Common myeloid progenitor, CD34-positive (primary cell): ENCODE measurements at regions not wholly inside any gene's neighbourhood (a gene's known extent, or its start where the extent isn't known, plus 50 kb on each side); places are given as distances from the start of the nearest gene placed in this dataset.

Experiments used
- CTCF ChIA-PET: fragments of 350-600 bp; sonication (Branson Sonifier 250); formaldehyde crosslinking; loops from one replicate; lab custom pipeline; 2021; ENCODE audit warnings: antibody characterized with exemption; lab: Charles Lee
- POLR2A ChIA-PET: fragments of 350-600 bp; sonication (Branson Sonifier 250); formaldehyde crosslinking; loops from one replicate; lab custom pipeline; 2021; ENCODE audit warnings: antibody characterized with exemption; lab: Charles Lee
- DNase-seq, 3 donors: peaks; one replicate each; pipeline versions ENCODE4 v3.0.0 to v3.0.0-alpha.2; 2013
- H3K27ac ChIP-seq, 2 experiments: 1 replicate in 1 of 2; 2 replicates in 1 of 2; pipeline ENCODE4 v1.7.0; 2013; ENCODE audit warnings: inconsistent platforms in 2 of 2, low read length in 2 of 2, mild to moderate bottlenecking in 2 of 2, low read depth in 1 of 2, moderate library complexity in 1 of 2; ENCODE audit not compliant: severe bottlenecking in 2 of 2, insufficient read depth in 1 of 2, poor library complexity in 1 of 2
- H3K27me3 ChIP-seq, 5 experiments: replicated peaks in 2 of 5; 1 replicate in 3 of 5; 2 replicates in 2 of 5; pipeline versions ENCODE4 v1.6.1 to v1.7.0; 2013; ENCODE audit warnings: low read length in 4 of 5, mild to moderate bottlenecking in 2 of 5, moderate library complexity in 2 of 5, inconsistent platforms in 1 of 5; ENCODE audit not compliant: insufficient read depth in 5 of 5, control insufficient read depth in 4 of 5
- H3K36me3 ChIP-seq, 4 experiments: 1 replicate in 2 of 4; 2 replicates in 2 of 4; pipeline versions ENCODE4 v1.6.1 to v1.7.0; 2013; ENCODE audit warnings: low read length in 3 of 4, control low read depth in 1 of 4, mild to moderate bottlenecking in 1 of 4; ENCODE audit not compliant: control insufficient read depth in 4 of 4, insufficient read depth in 4 of 4
- H3K4me1 ChIP-seq, 4 experiments: 1 replicate in 3 of 4; 2 replicates in 1 of 4; pipeline versions ENCODE4 v1.6.1 to v1.7.1; 2013; ENCODE audit warnings: low read length in 3 of 4, mild to moderate bottlenecking in 3 of 4, control low read depth in 1 of 4, inconsistent platforms in 1 of 4, moderate library complexity in 1 of 4; ENCODE audit not compliant: control insufficient read depth in 4 of 4, insufficient read depth in 4 of 4; ENCODE audit errors: control extremely low read depth in 1 of 4
- H3K4me3 ChIP-seq, 7 experiments: 1 replicate in 4 of 7; 2 replicates in 3 of 7; pipeline versions ENCODE4 v1.5.1 to v1.7.0; 2013; ENCODE audit warnings: mild to moderate bottlenecking in 7 of 7, low read length in 6 of 7, moderate library complexity in 6 of 7, inconsistent platforms in 2 of 7, low read depth in 2 of 7, control low read depth in 1 of 7; ENCODE audit not compliant: insufficient read depth in 4 of 7, control insufficient read depth in 1 of 7; ENCODE audit errors: extremely low read depth in 1 of 7
- H3K9me3 ChIP-seq, 5 experiments: 1 replicate in 4 of 5; 2 replicates in 1 of 5; pipeline versions ENCODE4 v1.6.1 to v1.7.1; 2013; ENCODE audit warnings: low read length in 4 of 5, mild to moderate bottlenecking in 2 of 5, inconsistent platforms in 1 of 5, low read depth in 1 of 5, moderate library complexity in 1 of 5; ENCODE audit not compliant: control insufficient read depth in 4 of 5, insufficient read depth in 2 of 5; ENCODE audit errors: control extremely low read depth in 1 of 5
- WGBS: methylation state at CpG from one replicate; pipeline ENCODE4 v1.1.5; 2013; ENCODE audit not compliant: insufficient coverage; 5-methylcytosine and 5-hydroxymethylcytosine counted together

DNA sequence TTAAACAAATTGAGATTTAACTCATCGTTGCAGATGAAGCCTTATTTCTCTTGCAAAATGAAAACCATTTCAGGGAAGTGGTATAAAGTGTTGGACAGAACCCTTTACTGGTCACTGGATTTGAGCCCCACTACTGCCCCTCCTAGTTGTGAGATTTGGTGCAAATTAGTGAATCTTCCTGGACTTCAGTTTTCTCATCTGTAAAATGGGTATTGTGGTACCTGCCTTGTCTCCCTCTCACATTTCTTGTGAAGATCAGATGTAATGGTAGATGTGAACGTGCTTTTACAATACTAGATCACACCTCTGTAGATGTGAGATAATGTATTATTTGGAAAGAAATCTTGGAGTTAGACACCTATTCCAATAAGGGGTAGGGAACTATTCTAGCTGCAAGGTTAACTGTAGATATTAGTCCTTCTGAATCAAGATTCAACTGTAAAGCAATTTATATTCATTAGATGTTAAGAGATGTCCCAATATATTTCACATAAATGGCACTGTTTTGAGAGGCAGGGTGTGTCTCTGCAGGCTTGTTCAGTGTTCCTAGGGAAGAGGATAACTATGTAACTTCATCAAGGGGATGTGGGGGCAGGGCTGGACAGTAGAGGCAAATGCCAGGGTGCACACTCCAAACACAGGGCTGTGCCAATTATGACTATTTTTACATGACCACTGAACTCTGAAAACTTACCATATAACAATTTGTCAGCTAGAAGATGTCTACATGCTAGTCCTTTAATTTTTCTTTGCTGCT is 112.4 kb upstream of the PFN2 start:
- CTCF ChIA-PET = no interaction called here
- no peaks in the 10 kb centered on the region for H3K4me1 ChIP-seq
- H3K27ac ChIP-seq = no peak overlapping the region
- no peak overlapping the region for H3K4me3 ChIP-seq
- POLR2A ChIA-PET = no interaction called here
- H3K9me3 ChIP-seq = peaks cover 0 to 3% (median 0%) of the 10 kb centered on the region in 5 experiments
- WGBS = no CpG with 5 or more reads among the region's 2 CpGs
- H3K27me3 ChIP-seq = no peaks in the 10 kb centered on the region
- no peaks in the 10 kb centered on the region for H3K36me3 ChIP-seq
- DNase-seq = no peak

DNA sequence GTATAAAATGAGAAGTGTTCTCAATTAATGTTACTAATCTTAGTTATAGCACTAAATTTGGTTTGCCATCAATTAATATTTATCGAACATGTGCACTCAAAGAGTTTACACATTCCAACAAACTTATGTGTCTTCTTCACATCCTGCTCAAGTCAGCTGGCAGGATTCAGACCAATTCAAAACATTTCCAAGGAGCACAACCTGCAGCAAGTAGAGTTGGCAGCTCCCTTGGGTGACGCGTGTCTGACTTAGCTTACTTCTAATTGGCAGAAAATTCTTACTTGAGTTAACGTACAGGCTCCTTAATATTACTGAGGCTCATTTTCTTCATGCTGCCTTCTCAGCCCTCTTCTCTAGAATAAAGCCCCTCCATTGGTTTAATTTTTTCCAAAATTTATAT is 110.4 kb upstream of the PFN2 start:
- Histone ChIP-seq H3K27ac (no peak overlapping the region), H3K27me3 (no peaks in the 10 kb centered on the region), H3K4me3 (no peak overlapping the region), H3K36me3 (no peaks in the 10 kb centered on the region), H3K4me1 (no peaks in the 10 kb centered on the region), H3K9me3 (peaks cover 0 to 5% (median 5%) of the 10 kb centered on the region in 5 experiments)
- 93% methylated on average over 3 of the region's 4 CpGs for WGBS
- POLR2A ChIA-PET = no interaction called here
- CTCF ChIA-PET = no interaction called here
- DNase-seq = no peak

DNA sequence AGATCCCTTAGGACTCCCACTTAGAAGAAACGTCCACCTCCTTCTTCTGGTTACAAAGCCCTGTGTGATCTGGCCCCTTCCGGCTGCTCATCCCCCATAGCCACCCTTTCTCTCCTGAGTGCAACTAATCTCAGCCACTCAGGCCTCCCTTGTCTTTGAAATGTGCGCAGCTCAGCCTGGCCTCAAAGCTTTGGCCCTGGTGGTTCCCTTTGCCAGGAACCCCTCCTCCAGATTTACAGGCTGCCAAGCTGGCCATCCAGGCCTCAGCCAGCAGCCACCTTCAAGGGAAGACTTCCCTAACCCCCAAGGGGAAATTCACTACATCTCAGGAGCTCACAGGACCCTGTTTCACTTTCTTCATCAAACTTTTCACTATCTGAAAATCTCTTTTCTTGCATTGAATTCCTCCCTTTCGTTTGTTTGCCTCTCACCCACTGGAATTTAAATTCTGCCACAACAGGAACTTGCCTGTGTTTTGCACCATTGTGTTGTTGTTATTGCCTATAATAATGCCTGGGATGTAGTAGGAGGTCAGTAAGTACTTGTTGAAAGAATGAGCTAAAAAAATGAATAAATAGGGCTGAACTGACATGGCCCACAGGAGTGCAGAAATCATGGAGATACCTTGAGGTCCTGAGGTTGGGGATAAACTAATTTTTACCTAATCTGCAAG is 109.5 kb upstream of the PFN2 start:
- no peaks in the 10 kb centered on the region for H3K4me1 ChIP-seq
- POLR2A ChIA-PET = no interaction called here
- no peaks in the 10 kb centered on the region for H3K36me3 ChIP-seq
- no peaks in the 10 kb centered on the region for H3K27me3 ChIP-seq
- no peak overlapping the region for H3K27ac ChIP-seq
- DNase-seq = no peak
- H3K4me3 ChIP-seq = no peak overlapping the region
- peaks cover 0 to 6% (median 5%) of the 10 kb centered on the region in 5 experiments for H3K9me3 ChIP-seq
- CTCF ChIA-PET = no interaction called here
- 77% methylated on average over 3 of the region's 4 CpGs for WGBS

DNA sequence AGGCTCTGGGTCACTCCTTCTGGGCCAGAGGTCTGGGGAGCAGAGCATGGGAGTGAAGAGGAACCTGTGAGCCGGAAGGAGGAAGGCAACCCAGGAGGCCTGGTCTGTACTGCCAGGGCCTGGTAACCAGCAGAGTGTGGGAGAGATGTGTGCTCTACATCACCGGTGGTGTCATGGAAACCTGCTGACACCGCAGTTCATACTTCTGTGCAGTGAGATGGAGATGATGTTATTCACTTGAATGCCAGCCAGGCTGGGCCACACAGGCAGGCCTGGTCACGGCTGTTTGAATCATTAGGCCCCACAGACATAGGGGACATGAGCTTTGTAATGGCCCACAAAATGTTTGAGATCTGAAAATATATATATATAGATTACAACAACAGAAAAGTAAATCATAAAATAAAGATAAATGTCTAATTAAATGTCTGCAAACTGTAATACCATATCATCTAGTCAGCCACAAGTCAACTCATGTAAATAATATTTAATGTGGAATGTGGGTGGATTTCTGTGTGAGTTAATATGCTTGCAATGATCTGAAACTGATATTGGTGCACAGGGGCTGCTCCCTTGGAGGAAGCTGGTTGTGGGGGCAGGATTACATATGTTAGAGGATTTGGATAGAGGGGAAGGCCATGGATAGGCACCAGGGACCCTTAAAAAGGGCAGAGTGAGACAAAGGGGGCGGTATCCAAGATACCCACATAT is 108.5 kb upstream of the PFN2 start:
- no peak for DNase-seq
- Histone ChIP-seq H3K36me3 (no peaks in the 10 kb centered on the region), H3K27ac (no peak overlapping the region), H3K4me3 (no peak overlapping the region), H3K4me1 (no peaks in the 10 kb centered on the region), H3K27me3 (peaks cover 0 to 3% (median 0%) of the 10 kb centered on the region in 5 experiments), H3K9me3 (peaks cover 0 to 6% (median 5%) of the 10 kb centered on the region in 5 experiments)
- CTCF ChIA-PET = interaction anchor here (1.4 kb wide), 1 partner anchor 68 kb away, joined by 3 read pairs; no protein-coding TSS in a partner anchor
- WGBS = 100% methylated on average over 3 of the region's 5 CpGs
- POLR2A ChIA-PET = no interaction called here

DNA sequence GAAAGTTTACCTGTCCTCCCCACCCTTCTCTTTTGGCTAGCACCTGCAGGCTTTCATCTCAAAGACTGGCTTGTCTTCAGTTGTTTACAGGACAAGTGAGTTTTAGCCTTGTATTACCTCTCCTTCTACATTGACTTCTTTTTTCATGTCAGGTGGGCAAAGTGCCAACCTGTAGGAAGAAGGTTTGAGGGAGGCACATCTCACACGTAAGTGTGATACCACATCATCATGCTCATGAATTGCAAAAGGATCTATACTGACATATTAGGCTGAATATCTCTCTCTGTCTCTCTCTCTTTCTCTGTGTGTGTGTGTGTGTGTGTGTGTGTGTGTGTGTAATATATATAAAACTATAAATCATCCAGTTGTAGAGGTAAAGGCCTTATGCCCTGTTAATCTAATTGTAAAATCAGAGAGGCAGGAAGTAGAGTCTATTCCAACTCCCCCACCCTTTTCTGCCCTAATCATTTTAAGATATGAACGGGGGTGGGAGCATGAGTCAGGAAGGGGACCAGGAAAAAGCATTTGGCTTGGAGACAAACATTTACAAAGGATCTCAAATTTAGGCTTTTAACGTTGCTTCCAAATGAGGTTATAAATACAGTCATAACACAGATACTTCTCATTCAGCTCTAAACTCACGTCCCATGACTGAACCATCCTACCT is 107.0 kb upstream of the PFN2 start:
- Histone ChIP-seq H3K36me3 (no peaks in the 10 kb centered on the region), H3K4me3 (no peak overlapping the region), H3K9me3 (peaks cover 0 to 6% (median 5%) of the 10 kb centered on the region in 5 experiments), H3K27me3 (peaks cover 0 to 3% (median 2%) of the 10 kb centered on the region in 5 experiments), H3K4me1 (no peaks in the 10 kb centered on the region), H3K27ac (no peak overlapping the region)
- DNase-seq = no peak
- ChIA-PET CTCF (interaction anchor here (1.4 kb wide), 1 partner anchor 70 kb away, joined by 3 read pairs; no protein-coding TSS in a partner anchor), POLR2A (no interaction called here)
- 40% methylated on average over 1 of the region's 4 CpGs for WGBS

DNA sequence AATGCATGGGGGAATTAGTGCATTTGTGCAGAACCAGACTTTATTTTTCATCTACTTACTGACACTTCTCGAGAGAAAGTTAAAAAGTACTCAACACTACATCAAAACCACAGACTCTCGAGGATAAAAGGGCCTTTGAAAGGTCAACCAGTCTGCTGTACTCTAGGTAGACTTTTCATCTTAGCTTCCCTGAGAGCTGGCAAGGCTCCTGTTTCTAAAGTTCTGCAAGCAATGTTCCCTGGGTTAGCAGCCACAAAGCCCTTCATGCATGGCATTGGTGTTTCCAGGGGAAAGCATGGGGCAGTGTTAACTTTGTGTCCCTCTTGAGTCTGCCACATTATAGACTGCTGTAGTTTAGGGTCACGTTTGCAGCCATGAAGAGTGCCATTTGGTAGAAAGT is 106.4 kb upstream of the PFN2 start:
- WGBS = 100% methylated on average over 1 of the region's 3 CpGs
- CTCF ChIA-PET = no interaction called here
- POLR2A ChIA-PET = no interaction called here

More for the DNA sequence above, 106.4 kb upstream of the PFN2 start:
- peaks cover 0 to 3% (median 2%) of the 10 kb centered on the region in 5 experiments for H3K27me3 ChIP-seq
- no peak overlapping the region for H3K27ac ChIP-seq
- no peak for DNase-seq
- H3K36me3 ChIP-seq = no peaks in the 10 kb centered on the region
- no peaks in the 10 kb centered on the region for H3K4me1 ChIP-seq
- peaks cover 0 to 6% (median 5%) of the 10 kb centered on the region in 5 experiments for H3K9me3 ChIP-seq
- H3K4me3 ChIP-seq = no peak overlapping the region
